ENCODE measurements at regions not wholly inside any gene's neighbourhood (a gene's known extent, or its start where the extent isn't known, plus 50 kb on each side); places are given as distances from the start of the nearest gene placed in this dataset.
"Not testable (repeated sequence)": the region's sequence is repeated elsewhere in the genome, so short reads cannot be mapped to it uniquely, and the experiment has no call there.

GRCh38 chr9:41269471-41269870 lies 80.4 kb upstream of the ZNG1F start:
- H3K27me3 Mint-ChIP-seq (ENCODE audit: unreplicated experiment); H3K36me3 Mint-ChIP-seq (ENCODE audit: unreplicated experiment); H3K9me3 Mint-ChIP-seq (ENCODE audit: unreplicated experiment); H3K4me1 Mint-ChIP-seq (ENCODE audit: unreplicated experiment); H3K27ac Mint-ChIP-seq (ENCODE audit: unreplicated experiment); DNase-seq (ENCODE audit: extremely low spot score, unreplicated experiment); H3K4me3 Mint-ChIP-seq (ENCODE audit: unreplicated experiment): not testable (repeated sequence)

GRCh38 chr9:41269054-41269453 lies 79.9 kb upstream of the ZNG1F start:
- not testable (repeated sequence) for H3K4me1 Mint-ChIP-seq (ENCODE audit: unreplicated experiment); DNase-seq (ENCODE audit: extremely low spot score, unreplicated experiment); H3K9me3 Mint-ChIP-seq (ENCODE audit: unreplicated experiment); H3K36me3 Mint-ChIP-seq (ENCODE audit: unreplicated experiment); H3K27ac Mint-ChIP-seq (ENCODE audit: unreplicated experiment); H3K4me3 Mint-ChIP-seq (ENCODE audit: unreplicated experiment); H3K27me3 Mint-ChIP-seq (ENCODE audit: unreplicated experiment)

GRCh38 chr9:41266602-41267001 lies 77.5 kb upstream of the ZNG1F start:
- H3K4me3 Mint-ChIP-seq (ENCODE audit: unreplicated experiment); H3K27ac Mint-ChIP-seq (ENCODE audit: unreplicated experiment); DNase-seq (ENCODE audit: extremely low spot score, unreplicated experiment); H3K36me3 Mint-ChIP-seq (ENCODE audit: unreplicated experiment); H3K27me3 Mint-ChIP-seq (ENCODE audit: unreplicated experiment); H3K4me1 Mint-ChIP-seq (ENCODE audit: unreplicated experiment); H3K9me3 Mint-ChIP-seq (ENCODE audit: unreplicated experiment): not testable (repeated sequence)

- not testable (repeated sequence) for H3K36me3 Mint-ChIP-seq (ENCODE audit: unreplicated experiment); DNase-seq (ENCODE audit: extremely low spot score, unreplicated experiment); H3K4me1 Mint-ChIP-seq (ENCODE audit: unreplicated experiment); H3K4me3 Mint-ChIP-seq (ENCODE audit: unreplicated experiment); H3K27ac Mint-ChIP-seq (ENCODE audit: unreplicated experiment); H3K9me3 Mint-ChIP-seq (ENCODE audit: unreplicated experiment); H3K27me3 Mint-ChIP-seq (ENCODE audit: unreplicated experiment)
Observed at GRCh38 chr9:41266000-41266399, 76.9 kb upstream of the ZNG1F start.

- not testable (repeated sequence) for H3K36me3 Mint-ChIP-seq (ENCODE audit: unreplicated experiment); H3K27me3 Mint-ChIP-seq (ENCODE audit: unreplicated experiment); DNase-seq (ENCODE audit: extremely low spot score, unreplicated experiment); H3K27ac Mint-ChIP-seq (ENCODE audit: unreplicated experiment); H3K4me3 Mint-ChIP-seq (ENCODE audit: unreplicated experiment); H3K4me1 Mint-ChIP-seq (ENCODE audit: unreplicated experiment)
- H3K9me3 Mint-ChIP-seq (ENCODE audit: unreplicated experiment), result peaks cover 15% of the 10 kb centered on the region
Observed at GRCh38 chr9:41251973-41252372, 62.9 kb upstream of the ZNG1F start.

GRCh38 chr9:41251101-41251500 lies 62.0 kb upstream of the ZNG1F start:
- not testable (repeated sequence) for H3K4me1 Mint-ChIP-seq (ENCODE audit: unreplicated experiment); H3K36me3 Mint-ChIP-seq (ENCODE audit: unreplicated experiment); DNase-seq (ENCODE audit: extremely low spot score, unreplicated experiment); H3K4me3 Mint-ChIP-seq (ENCODE audit: unreplicated experiment); H3K27me3 Mint-ChIP-seq (ENCODE audit: unreplicated experiment); H3K27ac Mint-ChIP-seq (ENCODE audit: unreplicated experiment)
- H3K9me3 Mint-ChIP-seq (ENCODE audit: unreplicated experiment), result peaks cover 21% of the 10 kb centered on the region

- not testable (repeated sequence) for H3K27me3 Mint-ChIP-seq (ENCODE audit: unreplicated experiment); H3K4me3 Mint-ChIP-seq (ENCODE audit: unreplicated experiment); H3K27ac Mint-ChIP-seq (ENCODE audit: unreplicated experiment); H3K4me1 Mint-ChIP-seq (ENCODE audit: unreplicated experiment); H3K36me3 Mint-ChIP-seq (ENCODE audit: unreplicated experiment); DNase-seq (ENCODE audit: extremely low spot score, unreplicated experiment)
- peaks cover 32% of the 10 kb centered on the region for H3K9me3 Mint-ChIP-seq (ENCODE audit: unreplicated experiment)
Observed at GRCh38 chr9:41246702-41247101, 57.6 kb upstream of the ZNG1F start.
